ENCODE measurements at regions not wholly inside any gene's neighbourhood (a gene's known extent, or its start where the extent isn't known, plus 50 kb on each side); places are given as distances from the start of the nearest gene placed in this dataset.

DNA sequence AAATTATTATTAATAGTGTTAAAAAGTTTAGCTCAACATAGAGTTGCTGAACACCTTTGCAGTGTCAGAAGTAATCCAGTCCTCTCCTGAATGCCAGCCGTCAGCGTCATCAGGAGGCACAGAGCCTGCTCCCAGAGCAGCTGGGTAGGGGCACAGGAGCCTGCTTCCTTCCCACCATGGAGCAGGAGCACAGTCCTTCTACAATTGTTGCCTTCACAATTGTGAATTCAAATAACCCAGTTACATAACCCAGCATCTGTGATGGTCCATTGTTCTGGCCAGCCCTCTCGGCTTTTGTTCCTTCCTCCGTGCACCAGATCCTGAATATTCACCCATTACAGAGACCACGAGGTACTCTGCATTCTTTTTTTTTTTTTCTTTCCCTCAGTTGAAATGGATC is 393.9 kb upstream of the MAF start:
- TF ChIP-seq, protein P1, sequence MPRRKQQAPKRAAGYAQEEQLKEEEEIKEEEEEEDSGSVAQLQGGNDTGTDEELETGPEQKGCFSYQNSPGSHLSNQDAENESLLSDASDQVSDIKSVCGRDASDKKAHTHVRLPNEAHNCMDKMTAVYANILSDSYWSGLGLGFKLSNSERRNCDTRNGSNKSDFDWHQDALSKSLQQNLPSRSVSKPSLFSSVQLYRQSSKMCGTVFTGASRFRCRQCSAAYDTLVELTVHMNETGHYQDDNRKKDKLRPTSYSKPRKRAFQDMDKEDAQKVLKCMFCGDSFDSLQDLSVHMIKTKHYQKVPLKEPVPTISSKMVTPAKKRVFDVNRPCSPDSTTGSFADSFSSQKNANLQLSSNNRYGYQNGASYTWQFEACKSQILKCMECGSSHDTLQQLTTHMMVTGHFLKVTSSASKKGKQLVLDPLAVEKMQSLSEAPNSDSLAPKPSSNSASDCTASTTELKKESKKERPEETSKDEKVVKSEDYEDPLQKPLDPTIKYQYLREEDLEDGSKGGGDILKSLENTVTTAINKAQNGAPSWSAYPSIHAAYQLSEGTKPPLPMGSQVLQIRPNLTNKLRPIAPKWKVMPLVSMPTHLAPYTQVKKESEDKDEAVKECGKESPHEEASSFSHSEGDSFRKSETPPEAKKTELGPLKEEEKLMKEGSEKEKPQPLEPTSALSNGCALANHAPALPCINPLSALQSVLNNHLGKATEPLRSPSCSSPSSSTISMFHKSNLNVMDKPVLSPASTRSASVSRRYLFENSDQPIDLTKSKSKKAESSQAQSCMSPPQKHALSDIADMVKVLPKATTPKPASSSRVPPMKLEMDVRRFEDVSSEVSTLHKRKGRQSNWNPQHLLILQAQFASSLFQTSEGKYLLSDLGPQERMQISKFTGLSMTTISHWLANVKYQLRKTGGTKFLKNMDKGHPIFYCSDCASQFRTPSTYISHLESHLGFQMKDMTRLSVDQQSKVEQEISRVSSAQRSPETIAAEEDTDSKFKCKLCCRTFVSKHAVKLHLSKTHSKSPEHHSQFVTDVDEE (CRISPR knock-in tag; IDR thresholded peaks at IDR 0.05): no peak
- TF ChIP-seq ARNTL (CRISPR knock-in tag; IDR thresholded peaks at IDR 0.05; ENCODE audit: borderline replicate concordance, low read depth) (no peak), GLIS3 (CRISPR knock-in tag; IDR thresholded peaks at IDR 0.05) (no peak), ZNF565 (CRISPR knock-in tag; conservative IDR thresholded peaks at IDR 0.05; ENCODE audit: low read depth) (no peak), TOX (CRISPR knock-in tag; IDR thresholded peaks at IDR 0.05; ENCODE audit: borderline replicate concordance) (no peak), RARB (CRISPR knock-in tag; IDR thresholded peaks at IDR 0.05) (no peak)
- TF ChIP-seq, protein P2, sequence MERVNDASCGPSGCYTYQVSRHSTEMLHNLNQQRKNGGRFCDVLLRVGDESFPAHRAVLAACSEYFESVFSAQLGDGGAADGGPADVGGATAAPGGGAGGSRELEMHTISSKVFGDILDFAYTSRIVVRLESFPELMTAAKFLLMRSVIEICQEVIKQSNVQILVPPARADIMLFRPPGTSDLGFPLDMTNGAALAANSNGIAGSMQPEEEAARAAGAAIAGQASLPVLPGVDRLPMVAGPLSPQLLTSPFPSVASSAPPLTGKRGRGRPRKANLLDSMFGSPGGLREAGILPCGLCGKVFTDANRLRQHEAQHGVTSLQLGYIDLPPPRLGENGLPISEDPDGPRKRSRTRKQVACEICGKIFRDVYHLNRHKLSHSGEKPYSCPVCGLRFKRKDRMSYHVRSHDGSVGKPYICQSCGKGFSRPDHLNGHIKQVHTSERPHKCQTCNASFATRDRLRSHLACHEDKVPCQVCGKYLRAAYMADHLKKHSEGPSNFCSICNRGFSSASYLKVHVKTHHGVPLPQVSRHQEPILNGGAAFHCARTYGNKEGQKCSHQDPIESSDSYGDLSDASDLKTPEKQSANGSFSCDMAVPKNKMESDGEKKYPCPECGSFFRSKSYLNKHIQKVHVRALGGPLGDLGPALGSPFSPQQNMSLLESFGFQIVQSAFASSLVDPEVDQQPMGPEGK (CRISPR knock-in tag; IDR thresholded peaks at IDR 0.05; ENCODE audit: borderline replicate concordance): no peak
- TF ChIP-seq, protein P3, sequence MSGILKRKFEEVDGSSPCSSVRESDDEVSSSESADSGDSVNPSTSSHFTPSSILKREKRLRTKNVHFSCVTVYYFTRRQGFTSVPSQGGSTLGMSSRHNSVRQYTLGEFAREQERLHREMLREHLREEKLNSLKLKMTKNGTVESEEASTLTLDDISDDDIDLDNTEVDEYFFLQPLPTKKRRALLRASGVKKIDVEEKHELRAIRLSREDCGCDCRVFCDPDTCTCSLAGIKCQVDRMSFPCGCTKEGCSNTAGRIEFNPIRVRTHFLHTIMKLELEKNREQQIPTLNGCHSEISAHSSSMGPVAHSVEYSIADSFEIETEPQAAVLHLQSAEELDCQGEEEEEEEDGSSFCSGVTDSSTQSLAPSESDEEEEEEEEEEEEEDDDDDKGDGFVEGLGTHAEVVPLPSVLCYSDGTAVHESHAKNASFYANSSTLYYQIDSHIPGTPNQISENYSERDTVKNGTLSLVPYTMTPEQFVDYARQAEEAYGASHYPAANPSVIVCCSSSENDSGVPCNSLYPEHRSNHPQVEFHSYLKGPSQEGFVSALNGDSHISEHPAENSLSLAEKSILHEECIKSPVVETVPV (CRISPR knock-in tag; IDR thresholded peaks at IDR 0.05): no peak
